ENCODE measurements at regions not wholly inside any gene's neighbourhood (a gene's known extent, or its start where the extent isn't known, plus 50 kb on each side); places are given as distances from the start of the nearest gene placed in this dataset.

DNA sequence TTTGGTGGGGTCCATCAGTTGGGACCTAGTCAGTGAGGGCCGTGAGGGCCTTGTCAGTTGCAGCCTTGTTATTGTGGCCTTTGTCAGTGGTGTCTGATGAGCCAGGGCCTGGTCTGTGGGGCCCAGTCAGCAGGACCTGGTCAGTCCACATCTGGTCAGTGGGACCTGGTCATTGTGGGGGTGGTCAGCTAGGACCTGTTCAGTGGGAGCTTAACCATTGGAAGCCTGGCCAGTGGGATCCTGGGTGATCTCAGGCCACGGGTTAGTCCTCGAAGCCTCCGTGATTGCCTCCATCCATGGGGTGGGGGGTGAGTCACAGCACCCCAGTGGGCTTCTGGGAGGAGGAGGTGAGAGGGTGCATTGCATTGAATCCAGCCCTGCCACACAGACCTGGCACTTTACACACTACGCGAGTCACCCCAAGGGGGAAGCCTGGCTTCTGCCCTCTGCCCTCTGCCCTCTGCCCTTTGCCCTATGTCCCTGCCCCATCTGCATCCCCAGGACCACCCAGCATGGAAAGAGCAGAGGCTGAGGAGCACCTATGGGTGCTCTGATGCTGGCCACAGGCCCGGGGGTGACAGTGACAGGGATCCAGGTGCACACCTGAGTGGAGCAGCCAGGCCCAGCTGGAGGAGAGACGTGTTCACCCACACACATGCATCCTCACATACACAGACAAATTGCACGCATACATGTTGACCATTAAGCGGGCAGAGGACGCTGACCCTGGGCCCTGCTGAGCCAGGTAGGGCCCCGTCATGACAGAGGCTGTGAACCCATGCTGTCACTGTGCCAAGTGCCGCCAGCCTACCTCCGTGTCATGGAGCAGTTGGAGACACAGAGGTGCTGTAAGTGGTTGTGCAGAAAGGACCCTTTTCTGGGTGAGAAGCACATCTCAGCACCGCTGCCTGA is 59.8 kb upstream of the TPM4 start:
- TF ChIP-seq, protein P1, sequence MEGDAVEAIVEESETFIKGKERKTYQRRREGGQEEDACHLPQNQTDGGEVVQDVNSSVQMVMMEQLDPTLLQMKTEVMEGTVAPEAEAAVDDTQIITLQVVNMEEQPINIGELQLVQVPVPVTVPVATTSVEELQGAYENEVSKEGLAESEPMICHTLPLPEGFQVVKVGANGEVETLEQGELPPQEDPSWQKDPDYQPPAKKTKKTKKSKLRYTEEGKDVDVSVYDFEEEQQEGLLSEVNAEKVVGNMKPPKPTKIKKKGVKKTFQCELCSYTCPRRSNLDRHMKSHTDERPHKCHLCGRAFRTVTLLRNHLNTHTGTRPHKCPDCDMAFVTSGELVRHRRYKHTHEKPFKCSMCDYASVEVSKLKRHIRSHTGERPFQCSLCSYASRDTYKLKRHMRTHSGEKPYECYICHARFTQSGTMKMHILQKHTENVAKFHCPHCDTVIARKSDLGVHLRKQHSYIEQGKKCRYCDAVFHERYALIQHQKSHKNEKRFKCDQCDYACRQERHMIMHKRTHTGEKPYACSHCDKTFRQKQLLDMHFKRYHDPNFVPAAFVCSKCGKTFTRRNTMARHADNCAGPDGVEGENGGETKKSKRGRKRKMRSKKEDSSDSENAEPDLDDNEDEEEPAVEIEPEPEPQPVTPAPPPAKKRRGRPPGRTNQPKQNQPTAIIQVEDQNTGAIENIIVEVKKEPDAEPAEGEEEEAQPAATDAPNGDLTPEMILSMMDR (IDR thresholded peaks at IDR 0.05; ENCODE audit: insufficient read depth, low read length, poor library complexity, severe bottlenecking) = no peak
- DNase-seq (ENCODE audit: low read depth) = no peak
- Histone ChIP-seq H3K36me3 (ENCODE audit: control insufficient read depth, insufficient read depth, low read length) (no peaks in the 10 kb centered on the region), H3K27me3 (ENCODE audit: control insufficient read depth, insufficient read depth, low read length) (no peaks in the 10 kb centered on the region), H3K4me3 (ENCODE audit: low read depth, low read length) (no peak overlapping the region)

DNA sequence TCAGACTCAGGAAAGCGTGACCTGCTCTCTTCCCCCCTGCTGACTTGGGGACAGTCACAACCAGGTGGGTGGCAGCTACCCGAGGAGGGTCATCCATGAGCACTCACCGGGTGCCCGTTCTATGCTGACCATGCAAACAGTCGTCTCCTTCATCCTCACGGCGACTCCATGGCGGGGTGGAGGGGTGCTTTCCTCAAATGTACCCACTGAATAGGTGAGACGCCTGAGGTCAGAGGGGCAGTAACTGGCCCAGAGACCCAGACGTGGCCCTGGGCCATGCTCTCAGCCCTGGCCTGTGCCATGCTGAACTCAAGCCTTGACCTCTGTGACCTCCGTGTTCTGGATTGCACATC is 59.2 kb upstream of the TPM4 start:
- no peaks in the 10 kb centered on the region for H3K27me3 ChIP-seq (ENCODE audit: control insufficient read depth, insufficient read depth, low read length)
- TF ChIP-seq, protein P1 (IDR thresholded peaks at IDR 0.05; ENCODE audit: insufficient read depth, low read length, poor library complexity, severe bottlenecking) = no peak
- no peak for DNase-seq (ENCODE audit: low read depth)
- no peaks in the 10 kb centered on the region for H3K36me3 ChIP-seq (ENCODE audit: control insufficient read depth, insufficient read depth, low read length)
- H3K4me3 ChIP-seq (ENCODE audit: low read depth, low read length) = no peak overlapping the region

DNA sequence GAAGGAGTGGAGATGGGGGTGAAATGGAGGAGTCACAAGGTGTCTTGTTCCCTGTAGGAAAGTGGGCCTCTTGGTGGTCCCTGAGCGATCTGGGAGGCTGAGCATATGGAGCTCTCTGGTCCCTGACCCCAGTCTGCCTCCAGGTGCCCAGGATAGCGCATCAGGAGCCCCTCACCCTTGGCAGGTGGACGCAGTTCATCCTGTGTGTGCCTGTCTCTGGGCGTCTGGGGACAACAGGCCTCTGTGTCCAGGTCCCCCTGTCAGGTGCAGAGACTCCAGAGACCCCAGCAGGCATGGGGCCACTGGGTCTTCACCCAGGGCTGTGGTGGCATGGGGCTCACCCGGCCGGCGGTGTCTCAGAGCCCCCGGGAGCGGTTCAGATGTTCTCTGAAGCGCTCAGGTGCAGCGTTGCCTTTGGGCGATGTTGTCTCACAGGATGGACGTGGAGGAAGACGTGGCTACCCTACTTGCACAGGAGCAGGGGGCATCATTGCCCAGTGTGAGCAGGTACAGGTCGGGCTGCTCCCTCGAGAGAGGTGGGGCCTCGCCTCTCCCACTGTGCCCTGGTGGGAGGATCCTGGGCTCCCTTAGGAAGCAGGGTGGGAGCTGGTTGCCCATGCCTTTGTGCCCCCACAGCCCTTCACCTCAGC is 58.1 kb upstream of the TPM4 start:
- no peaks in the 10 kb centered on the region for H3K27me3 ChIP-seq (ENCODE audit: control insufficient read depth, insufficient read depth, low read length)
- no peaks in the 10 kb centered on the region for H3K36me3 ChIP-seq (ENCODE audit: control insufficient read depth, insufficient read depth, low read length)
- H3K4me3 ChIP-seq (ENCODE audit: low read depth, low read length) = no peak overlapping the region
- TF ChIP-seq, protein P1 (IDR thresholded peaks at IDR 0.05; ENCODE audit: insufficient read depth, low read length, poor library complexity, severe bottlenecking) = no peak
- no peak for DNase-seq (ENCODE audit: low read depth)

DNA sequence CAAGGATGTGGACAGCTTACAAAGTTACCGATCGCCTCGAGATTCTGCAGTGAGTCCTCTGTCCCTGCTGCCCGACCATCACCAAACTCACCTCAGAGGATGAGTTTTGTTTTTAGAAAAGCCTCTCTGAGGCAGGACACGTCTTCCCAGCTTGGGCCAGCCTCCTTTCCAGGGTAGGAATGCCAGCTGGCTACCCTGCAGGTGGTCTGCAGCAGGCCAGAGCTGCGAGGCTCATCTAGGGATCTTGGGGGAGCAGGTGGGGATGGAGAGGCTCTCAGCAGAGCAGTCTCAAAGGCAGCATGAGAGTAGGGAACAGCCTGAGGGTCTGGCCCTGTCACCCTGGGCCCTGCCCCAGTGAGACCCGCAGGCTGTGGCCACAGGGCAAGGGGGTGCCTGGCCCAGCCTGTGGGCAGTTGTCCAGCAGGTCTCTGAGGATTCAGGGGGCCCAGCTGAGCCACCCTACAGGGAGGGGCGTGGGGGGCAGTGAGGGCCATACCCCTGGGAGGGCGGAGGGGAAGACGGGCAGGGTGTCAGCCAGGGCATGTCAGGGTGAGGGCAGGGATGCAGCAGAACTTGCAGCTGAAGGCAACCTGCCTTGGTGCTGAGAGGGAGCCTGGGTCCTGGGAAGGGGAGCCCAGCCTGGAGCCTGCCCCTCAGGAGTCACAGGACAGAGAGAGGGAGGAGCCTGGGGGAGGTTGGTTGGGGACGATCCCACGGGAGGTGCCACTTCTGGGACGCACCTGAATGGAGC is 57.3 kb upstream of the TPM4 start:
- Histone ChIP-seq H3K4me3 (ENCODE audit: low read depth, low read length) (no peak overlapping the region), H3K36me3 (ENCODE audit: control insufficient read depth, insufficient read depth, low read length) (no peaks in the 10 kb centered on the region), H3K27me3 (ENCODE audit: control insufficient read depth, insufficient read depth, low read length) (no peaks in the 10 kb centered on the region)
- no peak for DNase-seq (ENCODE audit: low read depth)
- TF ChIP-seq, protein P1 (IDR thresholded peaks at IDR 0.05; ENCODE audit: insufficient read depth, low read length, poor library complexity, severe bottlenecking) = no peak

DNA sequence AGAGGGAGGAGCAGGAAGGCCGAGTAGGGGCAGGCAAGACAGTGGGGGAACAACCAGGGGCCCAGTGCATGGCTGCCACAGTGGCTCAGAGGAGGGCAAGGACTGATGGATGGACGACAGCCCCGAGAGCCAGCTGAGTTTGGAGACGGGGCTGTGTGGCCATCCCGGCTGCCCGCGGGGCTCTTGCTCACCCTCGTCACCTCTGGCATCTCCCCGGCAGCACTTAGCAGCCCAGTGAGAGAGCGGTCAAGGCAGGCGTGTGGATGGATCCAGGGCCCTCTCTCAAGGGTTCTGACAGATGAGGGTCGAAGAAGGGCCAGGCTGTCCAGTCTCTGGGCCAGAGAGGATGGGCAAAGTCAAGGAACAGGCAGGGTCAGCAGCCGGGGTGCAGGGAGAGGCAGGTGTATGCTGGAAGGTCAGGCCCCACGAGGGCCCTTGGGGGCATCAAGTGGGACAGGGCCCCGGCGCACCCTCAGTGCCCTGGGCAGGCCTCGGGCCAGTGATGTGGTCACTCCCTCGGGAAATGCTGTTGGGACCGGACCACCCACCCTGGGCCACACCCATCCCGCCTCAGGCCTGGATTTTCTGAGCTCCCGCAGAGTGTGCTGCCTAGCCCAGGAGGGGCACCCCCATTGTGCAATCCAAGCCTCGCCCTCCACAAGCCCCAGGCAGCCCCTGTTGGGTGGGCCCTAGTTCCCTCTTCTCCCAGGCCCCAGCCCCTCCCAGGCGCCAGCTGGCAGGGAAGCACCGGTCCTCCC is 56.4 kb upstream of the TPM4 start:
- DNase-seq (ENCODE audit: low read depth) = no peak
- H3K27me3 ChIP-seq (ENCODE audit: control insufficient read depth, insufficient read depth, low read length) = no peaks in the 10 kb centered on the region
- TF ChIP-seq, protein P1 (IDR thresholded peaks at IDR 0.05; ENCODE audit: insufficient read depth, low read length, poor library complexity, severe bottlenecking) = no peak

More for the DNA sequence above, 56.4 kb upstream of the TPM4 start:
- Histone ChIP-seq H3K4me3 (ENCODE audit: low read depth, low read length) (no peak overlapping the region), H3K36me3 (ENCODE audit: control insufficient read depth, insufficient read depth, low read length) (no peaks in the 10 kb centered on the region)

All from kidney epithelial cell (primary cell).